Effector memory CD4-positive, alpha-beta T cell (primary cell): ENCODE measurements at regions not wholly inside any gene's neighbourhood (a gene's known extent, or its start where the extent isn't known, plus 50 kb on each side); places are given as distances from the start of the nearest gene placed in this dataset.

ENCODE experiments used
- DNase-seq, 3 donors: peaks; one replicate each; pipeline ENCODE4 v3.0.0-alpha.2; 2020
- H3K27ac ChIP-seq: 2 replicates; pipeline ENCODE4 v1.7.0; 2013; ENCODE audit warnings: mild to moderate bottlenecking, low read length, moderate library complexity; ENCODE audit not compliant: insufficient read depth, poor library complexity, severe bottlenecking
- H3K27me3 ChIP-seq: replicated peaks from 2 replicates; pipeline ENCODE4 v1.7.0; 2013; ENCODE audit warnings: mild to moderate bottlenecking, low read length; ENCODE audit not compliant: insufficient read depth, control insufficient read depth, poor library complexity, severe bottlenecking
- H3K36me3 ChIP-seq: 2 replicates; pipeline ENCODE4 v1.7.0; 2013; ENCODE audit warnings: mild to moderate bottlenecking, low read length, moderate library complexity; ENCODE audit not compliant: control insufficient read depth, insufficient read depth
- H3K4me1 ChIP-seq: 2 replicates; pipeline ENCODE4 v1.7.0; 2013; ENCODE audit warnings: low read length, mild to moderate bottlenecking; ENCODE audit not compliant: control insufficient read depth, insufficient read depth, poor library complexity, severe bottlenecking
- H3K4me3 ChIP-seq: 2 replicates; pipeline ENCODE4 v1.7.0; 2013; ENCODE audit warnings: low read length, low read depth, mild to moderate bottlenecking; ENCODE audit not compliant: insufficient read depth, poor library complexity, severe bottlenecking
- H3K9me3 ChIP-seq: 2 replicates; pipeline ENCODE4 v1.7.0; 2013; ENCODE audit warnings: mild to moderate bottlenecking, low read length, moderate library complexity; ENCODE audit not compliant: control insufficient read depth

DNA sequence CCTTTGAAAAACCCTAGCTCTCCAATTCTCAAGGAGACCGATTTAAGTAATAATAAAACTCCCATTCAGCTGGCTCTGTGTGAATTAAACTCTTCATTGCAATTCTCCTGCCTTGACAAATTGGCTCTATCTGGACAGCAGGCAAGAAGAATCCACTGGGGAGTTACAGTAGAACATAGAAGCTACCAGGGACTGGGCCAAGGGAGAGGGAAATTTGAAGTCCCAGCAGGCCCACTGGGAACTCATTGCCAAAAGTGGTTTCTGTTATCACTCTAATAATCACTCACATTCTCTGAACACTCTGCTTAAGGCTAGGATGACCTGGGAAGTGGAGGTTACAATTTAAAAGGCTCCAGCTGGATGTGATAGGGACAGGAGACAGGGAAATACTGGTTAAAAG lies 384.5 kb upstream of the CCDC196 start:
- Histone ChIP-seq H3K36me3 (no peaks in the 10 kb centered on the region), H3K27me3 (no peaks in the 10 kb centered on the region), H3K27ac (no peak overlapping the region), H3K4me3 (no peak overlapping the region), H3K9me3 (no peaks in the 10 kb centered on the region), H3K4me1 (no peaks in the 10 kb centered on the region)
- DNase-seq, result no peak

DNA sequence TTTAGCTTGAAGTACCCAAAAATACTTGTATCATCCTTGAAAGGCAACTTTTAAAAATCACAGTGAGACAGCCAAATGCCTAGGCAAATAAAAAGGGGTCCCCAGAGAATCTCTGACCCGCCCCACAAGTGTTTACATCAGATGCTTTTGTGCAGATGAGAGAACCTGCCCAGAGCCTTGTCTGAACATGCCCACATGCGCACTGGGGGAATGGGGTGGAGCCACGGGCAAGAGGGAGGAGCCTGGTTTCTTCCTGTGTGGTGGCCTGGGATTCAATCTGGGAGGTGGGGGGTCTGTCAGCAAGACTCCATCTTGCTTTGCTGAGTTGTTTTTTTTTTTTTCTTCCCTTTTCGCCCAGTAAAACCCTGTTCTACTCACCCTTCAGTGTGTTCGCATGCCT lies 381.7 kb upstream of the CCDC196 start:
- no peaks in the 10 kb centered on the region for H3K36me3 ChIP-seq
- H3K9me3 ChIP-seq, result no peaks in the 10 kb centered on the region
- no peaks in the 10 kb centered on the region for H3K27me3 ChIP-seq
- DNase-seq, result no peak
- no peak overlapping the region for H3K27ac ChIP-seq
- no peaks in the 10 kb centered on the region for H3K4me1 ChIP-seq
- H3K4me3 ChIP-seq, result no peak overlapping the region

DNA sequence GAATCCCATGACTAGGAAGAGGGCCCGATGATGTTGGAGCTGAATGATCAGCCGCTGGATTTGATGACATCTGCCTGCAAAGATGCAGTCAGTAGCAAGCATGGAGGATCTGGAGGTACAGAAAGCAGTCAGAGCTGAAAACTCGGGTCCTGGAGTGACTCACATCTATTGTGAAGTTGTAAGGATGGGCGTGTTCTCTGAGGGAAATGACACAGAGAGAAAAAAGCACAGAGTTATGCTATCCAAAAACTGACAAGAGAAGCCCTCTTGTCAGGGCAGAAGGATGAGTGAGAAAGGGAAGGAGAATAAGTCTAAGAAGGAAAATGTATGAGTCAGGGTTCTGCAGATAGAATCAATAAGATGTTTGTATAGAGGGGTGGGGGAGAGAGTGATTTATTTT lies 380.4 kb upstream of the CCDC196 start:
- Histone ChIP-seq H3K4me1 (no peaks in the 10 kb centered on the region), H3K4me3 (no peak overlapping the region), H3K27ac (no peak overlapping the region), H3K9me3 (no peaks in the 10 kb centered on the region), H3K36me3 (no peaks in the 10 kb centered on the region), H3K27me3 (no peaks in the 10 kb centered on the region)
- DNase-seq, result no peak

DNA sequence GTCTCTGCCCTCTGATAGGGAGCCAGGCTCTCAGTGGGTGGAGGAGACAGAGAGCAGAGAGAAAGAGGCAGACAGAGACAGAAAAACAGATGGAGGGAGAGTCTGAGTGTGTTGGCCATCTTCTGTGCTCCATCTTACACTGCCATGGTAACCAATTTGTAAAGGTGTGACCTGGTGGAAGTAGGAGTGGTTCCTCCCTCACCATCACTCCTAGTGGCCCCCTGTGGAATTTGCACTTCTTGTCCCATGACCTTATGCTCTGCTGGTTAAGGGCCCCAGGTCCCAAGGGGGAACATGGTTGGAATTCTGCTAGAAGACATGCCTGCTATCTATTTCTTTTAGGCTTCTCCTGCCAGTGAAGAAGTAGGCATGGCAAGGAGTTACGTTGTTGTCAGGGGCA lies 376.7 kb upstream of the CCDC196 start:
- Histone ChIP-seq H3K4me3 (no peak overlapping the region), H3K27ac (no peak overlapping the region), H3K4me1 (no peaks in the 10 kb centered on the region), H3K9me3 (no peaks in the 10 kb centered on the region), H3K27me3 (no peaks in the 10 kb centered on the region), H3K36me3 (no peaks in the 10 kb centered on the region)
- DNase-seq, result no peak

DNA sequence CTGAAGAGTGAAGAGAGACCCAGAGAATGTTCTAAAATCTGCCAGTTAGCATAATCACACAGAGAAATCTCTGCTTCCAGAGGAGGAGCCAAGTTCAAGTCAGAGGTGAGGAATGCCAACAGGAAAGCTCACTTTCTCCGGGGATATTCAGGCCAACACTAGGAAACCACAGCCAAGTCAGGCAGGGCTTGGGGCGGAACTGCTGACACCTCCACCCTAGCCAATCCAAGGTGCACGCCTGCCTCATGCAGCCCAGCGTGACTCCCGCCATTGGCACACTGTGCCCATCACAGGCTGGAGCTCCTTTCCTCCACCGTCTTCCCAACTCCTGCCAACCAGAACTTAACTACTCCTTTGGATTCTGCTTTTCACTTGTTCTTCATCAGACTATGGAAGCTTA lies 374.3 kb upstream of the CCDC196 start:
- H3K27me3 ChIP-seq, result no peaks in the 10 kb centered on the region
- no peaks in the 10 kb centered on the region for H3K4me1 ChIP-seq
- H3K27ac ChIP-seq, result no peak overlapping the region
- DNase-seq, result no peak
- no peaks in the 10 kb centered on the region for H3K36me3 ChIP-seq
- no peak overlapping the region for H3K4me3 ChIP-seq
- H3K9me3 ChIP-seq, result no peaks in the 10 kb centered on the region

DNA sequence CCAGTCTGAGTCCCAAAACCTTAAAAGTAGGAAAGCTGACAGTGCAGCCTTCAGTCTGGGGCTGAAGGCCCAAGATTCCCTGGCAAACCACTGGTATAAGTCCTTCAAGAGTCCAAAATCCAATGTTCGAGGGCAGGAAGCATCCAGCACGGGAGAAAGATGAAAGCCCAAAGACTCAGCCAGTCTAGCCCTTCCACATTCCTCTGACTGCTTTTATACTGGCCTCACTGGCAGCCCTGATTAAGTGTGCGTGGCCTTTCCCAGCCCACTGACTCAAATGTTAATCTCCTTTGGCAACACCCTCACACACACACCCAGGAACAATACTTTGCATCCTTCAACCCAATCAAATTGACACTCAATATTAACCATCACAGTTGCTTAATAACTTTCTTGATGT lies 372.1 kb upstream of the CCDC196 start:
- Histone ChIP-seq H3K27ac (no peak overlapping the region), H3K4me3 (no peak overlapping the region), H3K9me3 (no peaks in the 10 kb centered on the region), H3K27me3 (no peaks in the 10 kb centered on the region), H3K4me1 (no peaks in the 10 kb centered on the region), H3K36me3 (no peaks in the 10 kb centered on the region)
- DNase-seq, result no peak

DNA sequence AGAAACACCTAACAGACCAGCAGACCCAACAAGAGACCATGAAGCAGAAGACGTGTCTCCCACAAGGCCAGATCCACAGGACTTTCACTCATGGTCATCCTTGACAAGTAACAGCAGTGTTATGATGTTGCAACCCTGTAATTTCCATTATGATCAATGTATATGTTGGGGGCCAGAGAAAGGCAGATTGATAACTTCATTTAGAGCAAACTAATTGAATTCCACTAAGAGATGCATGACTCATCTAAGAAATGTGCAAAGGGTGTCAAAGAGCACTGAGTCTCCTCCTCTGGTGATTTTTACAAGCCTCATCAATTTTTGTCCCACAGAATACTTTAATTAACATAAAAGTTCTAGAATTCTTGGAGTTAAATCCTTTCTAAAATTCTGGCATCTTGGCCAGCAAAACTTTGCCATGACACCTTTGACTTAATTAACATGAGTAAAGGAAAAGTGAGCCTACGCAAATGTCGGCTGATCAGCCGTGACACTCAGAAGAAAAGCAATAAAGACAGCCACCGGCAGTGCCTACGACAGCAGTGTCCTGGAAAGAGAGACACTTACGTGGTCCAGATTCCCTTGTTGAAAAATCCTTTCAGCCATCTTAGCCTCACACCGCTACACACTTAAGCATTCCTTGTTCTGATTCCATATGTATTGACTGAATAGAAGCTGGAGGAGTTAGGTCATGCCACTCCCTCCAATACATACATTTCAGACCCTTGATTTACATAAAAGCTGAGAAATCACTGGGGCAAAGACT lies 370.2 kb upstream of the CCDC196 start:
- no peaks in the 10 kb centered on the region for H3K9me3 ChIP-seq
- H3K4me1 ChIP-seq, result no peaks in the 10 kb centered on the region
- no peak for DNase-seq
- no peak overlapping the region for H3K27ac ChIP-seq
- H3K36me3 ChIP-seq, result no peaks in the 10 kb centered on the region
- H3K4me3 ChIP-seq, result no peak overlapping the region
- no peaks in the 10 kb centered on the region for H3K27me3 ChIP-seq

DNA sequence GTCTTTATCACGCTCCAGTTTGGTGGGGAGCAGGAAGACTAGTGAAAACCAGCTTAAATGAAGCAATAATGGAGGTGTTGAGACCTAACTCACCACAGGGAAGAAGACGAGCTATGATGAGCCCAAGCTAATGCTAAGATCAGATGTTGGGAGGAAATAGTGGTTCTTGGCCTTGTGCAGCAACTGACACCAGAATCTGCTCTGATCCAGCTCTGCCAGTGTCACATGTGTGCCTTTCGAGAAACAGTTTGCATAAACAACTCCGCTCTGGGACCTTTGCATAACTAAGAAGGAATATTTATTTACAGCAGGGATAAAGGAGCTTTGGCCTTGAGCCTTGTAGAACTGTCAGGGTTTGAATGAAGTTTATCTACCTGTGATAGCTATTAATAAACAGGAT lies 369.4 kb upstream of the CCDC196 start:
- Histone ChIP-seq H3K36me3 (no peaks in the 10 kb centered on the region), H3K27me3 (no peaks in the 10 kb centered on the region), H3K27ac (no peak overlapping the region), H3K9me3 (no peaks in the 10 kb centered on the region), H3K4me3 (no peak overlapping the region), H3K4me1 (no peaks in the 10 kb centered on the region)
- DNase-seq, result no peak

DNA sequence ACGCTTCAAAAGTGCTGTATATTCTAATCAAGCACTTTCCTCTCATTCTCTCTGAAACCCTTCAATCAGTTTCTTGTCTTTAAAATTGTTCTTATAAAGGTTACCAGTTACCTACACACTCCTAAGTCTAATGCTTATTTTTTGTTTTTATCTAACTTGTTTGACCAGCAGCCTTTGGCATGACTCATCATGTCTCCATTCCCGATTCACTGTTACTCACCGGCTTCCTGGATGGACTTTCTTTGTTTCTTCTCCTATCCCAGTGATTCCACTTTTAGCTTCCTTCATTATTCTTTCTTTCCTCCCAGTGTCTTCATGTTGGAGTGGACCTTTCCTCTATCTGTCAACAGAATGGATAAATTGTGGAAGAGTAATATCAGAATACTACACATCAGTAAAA lies 368.6 kb upstream of the CCDC196 start:
- Histone ChIP-seq H3K27ac (no peak overlapping the region), H3K4me3 (no peak overlapping the region), H3K4me1 (no peaks in the 10 kb centered on the region), H3K9me3 (no peaks in the 10 kb centered on the region), H3K27me3 (no peaks in the 10 kb centered on the region), H3K36me3 (no peaks in the 10 kb centered on the region)
- DNase-seq, result no peak

DNA sequence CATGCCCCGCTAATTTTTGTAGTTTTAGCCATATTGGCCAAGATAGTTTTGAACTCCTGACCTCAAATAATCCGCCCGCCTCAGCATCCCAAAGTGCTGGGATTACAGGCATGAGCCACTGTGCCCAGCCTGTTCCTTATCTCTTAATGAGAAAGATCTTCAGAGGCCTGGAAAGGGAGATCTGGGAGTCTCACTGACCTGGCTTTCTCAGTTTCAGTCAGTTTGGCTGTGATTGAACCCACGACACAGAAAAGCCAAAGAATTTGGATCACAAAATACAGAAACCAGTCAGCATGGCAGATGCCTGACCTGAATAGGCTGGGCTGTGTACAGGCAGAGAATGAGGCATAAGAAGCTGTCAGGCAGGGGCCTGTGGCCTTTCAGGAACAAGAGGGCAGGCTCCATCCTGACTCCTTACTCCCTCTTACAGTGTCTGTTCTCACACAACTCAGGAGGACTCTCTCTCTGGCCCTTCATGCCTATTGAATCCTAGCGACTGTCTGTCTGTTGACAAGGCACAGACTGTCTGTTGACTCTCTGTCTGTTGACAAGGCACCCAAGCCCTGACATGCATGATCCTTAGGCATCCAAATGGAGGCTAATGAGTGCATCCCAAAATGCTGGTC lies 366.5 kb upstream of the CCDC196 start:
- DNase-seq, result no peak
- H3K27me3 ChIP-seq, result no peaks in the 10 kb centered on the region
- H3K4me3 ChIP-seq, result no peak overlapping the region
- no peaks in the 10 kb centered on the region for H3K4me1 ChIP-seq
- H3K36me3 ChIP-seq, result no peaks in the 10 kb centered on the region
- no peaks in the 10 kb centered on the region for H3K9me3 ChIP-seq
- H3K27ac ChIP-seq, result no peak overlapping the region
